GM19468 (cell line): ENCODE measurements at regions not wholly inside any gene's neighbourhood (a gene's known extent, or its start where the extent isn't known, plus 50 kb on each side); places are given as distances from the start of the nearest gene placed in this dataset.
"Not testable (repeated sequence)": the region's sequence is repeated elsewhere in the genome, so short reads cannot be mapped to it uniquely, and the experiment has no call there.

Experiments used
- ATAC-seq: cut with Tn5 transposase; IDR thresholded peaks from one replicate; pipeline ENCODE4 v1.9.1; 2021; ENCODE audit warnings: mild to moderate bottlenecking, moderate library complexity, moderate number of reproducible peaks; ENCODE audit not compliant: unreplicated experiment; ENCODE audit errors: extremely low read depth

DNA sequence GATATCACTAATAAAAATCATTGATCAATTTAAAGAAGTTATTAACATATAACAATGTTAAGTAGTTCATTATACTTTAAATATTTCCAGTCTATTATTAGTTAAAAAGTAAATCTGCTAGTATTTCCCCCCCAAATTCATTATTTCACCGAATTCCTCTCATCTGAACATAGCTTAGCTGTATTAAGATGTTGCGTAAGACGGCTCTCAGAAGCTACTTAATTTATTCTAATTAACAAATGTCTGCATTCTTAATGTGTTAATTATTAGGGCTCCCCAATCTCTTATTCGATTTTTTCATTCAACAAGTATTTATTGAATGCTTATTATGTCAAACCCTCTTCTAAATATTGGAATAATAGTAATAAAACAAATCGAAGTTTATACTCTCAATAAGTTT is 290.7 kb downstream of the TRIML1 start:
- ATAC-seq: no peak

DNA sequence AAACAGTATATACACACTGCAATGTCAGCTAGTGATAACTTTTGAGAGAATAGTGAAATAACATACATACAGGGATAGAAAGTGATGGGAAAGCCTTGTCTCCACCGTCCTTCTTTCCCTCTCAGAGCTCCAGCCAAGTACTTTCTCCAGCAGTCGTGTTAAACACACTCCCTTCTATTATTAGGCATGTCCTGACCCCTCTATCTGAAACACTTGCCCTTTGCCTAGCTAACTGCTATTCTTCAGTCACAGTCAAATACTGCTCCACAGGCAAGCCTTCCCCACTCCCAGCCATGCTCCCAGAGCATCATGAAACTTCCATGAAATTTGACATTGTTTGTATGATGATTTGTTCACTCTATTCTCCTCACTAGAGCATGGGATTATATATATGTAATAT is 291.1 kb downstream of the TRIML1 start:
- no peak for ATAC-seq

DNA sequence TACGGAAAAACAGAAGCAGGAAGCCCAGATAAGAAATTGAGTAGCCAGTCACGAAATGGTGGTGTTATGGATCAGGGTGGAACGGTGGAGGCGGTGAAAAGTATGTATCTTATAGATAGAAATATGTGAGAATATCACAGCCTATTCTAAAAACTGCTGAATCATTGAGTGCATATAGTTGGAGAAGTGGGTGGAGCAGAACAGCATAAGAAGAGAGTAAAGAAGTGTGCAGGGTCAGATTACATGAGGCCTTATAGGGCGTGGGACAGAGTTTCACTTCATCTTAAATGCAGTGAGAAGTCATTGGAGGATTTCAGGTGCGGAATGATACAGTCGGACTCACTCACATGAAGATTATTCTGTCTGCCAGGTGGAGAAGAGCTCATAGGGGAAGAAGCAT is 293.1 kb downstream of the TRIML1 start:
- ATAC-seq: no peak

DNA sequence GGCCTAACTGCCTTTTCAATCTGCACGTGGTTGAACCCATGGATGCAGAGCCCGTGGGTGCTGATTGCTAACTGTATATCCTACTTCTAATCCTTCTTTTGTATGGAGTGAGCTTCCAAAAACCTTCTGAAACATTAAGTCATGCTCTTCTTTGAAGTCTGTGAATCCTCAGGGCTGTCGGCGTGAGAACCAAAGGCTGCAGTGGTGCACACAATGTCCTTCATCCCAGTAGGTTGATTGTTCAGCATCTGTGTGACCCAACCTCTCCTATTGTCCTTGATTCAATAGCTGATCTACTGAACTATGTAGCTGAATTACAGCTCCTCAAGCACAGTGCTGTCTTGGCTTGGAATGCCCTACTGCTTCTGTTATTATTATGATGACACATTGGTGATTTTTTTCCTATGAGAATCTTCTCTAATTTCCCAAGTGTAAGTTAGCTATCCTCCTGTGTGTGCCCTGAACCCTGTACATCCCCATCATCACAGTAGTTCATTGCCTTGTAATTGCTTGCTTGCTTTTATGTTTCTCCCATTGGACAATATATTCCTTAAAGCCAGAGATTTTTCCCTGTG is 294.6 kb downstream of the TRIML1 start:
- ATAC-seq: no peak

DNA sequence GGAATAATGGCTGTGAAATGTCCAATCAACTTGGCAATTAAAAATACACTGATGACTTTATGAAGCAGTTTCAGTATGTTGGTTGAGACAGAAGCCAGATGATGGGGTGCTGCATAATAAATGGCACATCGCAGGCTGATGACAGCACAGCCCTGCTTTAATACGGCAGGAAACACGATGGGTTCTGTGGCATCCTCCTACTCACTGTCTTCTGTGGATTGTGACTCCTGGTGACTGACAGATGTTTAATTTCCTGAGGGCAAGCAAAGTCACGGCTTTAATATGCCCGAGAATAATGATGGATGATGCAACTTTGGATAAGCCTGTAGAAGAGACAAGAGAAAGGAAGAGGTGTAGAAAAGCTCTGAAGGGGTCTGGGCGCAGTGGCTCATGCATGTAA is 295.4 kb downstream of the TRIML1 start:
- no peak for ATAC-seq

DNA sequence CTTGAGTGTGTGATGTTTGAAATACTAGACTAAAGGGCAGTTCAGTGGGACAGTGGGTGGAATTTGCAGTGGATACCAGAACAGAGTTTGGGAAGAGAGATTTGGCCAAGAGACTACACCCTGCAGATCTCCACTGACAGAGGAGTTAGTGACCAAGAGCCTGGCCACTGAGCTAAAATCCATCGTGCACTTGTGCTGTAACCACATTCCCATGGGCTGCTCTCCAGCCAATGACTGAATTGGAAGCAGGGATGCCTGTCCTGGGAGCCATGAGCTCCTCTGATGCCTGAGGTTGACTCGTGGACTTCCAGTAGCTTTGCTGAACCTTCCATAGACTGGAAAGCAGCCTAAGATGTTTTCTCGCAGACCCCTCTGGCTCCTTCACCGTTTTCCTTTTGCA is 296.1 kb downstream of the TRIML1 start:
- ATAC-seq: no peak

DNA sequence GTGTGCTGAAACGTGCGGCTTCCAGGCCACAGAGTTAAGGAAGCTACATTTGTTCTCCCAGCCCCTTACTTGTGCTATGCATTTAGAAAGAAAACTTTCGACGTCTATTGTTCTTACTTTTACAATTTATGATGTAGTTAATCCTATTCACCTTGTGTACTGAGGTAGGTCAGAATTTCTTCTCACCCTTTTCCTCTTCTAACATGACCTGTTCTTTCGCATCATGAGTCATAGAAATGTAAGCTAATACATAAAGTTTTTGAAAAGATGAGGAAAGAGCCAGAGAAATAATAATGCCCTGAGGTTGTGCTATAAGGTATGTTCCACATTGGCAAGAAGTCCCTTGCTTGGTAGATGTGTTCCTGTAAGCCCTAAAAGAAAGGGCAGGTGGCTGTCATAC is 298.3 kb downstream of the TRIML1 start:
- ATAC-seq: no peak

DNA sequence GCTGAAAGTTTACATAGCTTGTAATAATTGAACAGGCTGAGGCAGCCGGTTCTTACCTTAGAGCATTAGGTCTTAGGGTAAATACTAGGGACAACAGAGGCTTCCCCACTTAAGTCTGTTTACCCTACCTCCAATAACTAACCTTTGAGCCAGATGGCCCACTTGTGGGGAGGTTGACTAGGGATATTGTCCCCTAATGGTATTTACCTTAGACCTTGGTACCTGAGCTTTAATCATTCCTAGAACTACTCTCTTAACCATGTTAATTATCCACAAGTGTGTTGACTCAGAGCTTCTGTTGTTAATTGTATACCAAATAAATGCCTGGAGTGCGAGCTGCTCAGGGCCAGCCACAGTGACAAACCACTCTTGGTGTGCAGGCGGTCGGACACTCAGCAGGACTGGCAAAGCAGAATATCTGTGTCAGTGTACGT is 299.2 kb downstream of the TRIML1 start:
- ATAC-seq: not testable (repeated sequence)

DNA sequence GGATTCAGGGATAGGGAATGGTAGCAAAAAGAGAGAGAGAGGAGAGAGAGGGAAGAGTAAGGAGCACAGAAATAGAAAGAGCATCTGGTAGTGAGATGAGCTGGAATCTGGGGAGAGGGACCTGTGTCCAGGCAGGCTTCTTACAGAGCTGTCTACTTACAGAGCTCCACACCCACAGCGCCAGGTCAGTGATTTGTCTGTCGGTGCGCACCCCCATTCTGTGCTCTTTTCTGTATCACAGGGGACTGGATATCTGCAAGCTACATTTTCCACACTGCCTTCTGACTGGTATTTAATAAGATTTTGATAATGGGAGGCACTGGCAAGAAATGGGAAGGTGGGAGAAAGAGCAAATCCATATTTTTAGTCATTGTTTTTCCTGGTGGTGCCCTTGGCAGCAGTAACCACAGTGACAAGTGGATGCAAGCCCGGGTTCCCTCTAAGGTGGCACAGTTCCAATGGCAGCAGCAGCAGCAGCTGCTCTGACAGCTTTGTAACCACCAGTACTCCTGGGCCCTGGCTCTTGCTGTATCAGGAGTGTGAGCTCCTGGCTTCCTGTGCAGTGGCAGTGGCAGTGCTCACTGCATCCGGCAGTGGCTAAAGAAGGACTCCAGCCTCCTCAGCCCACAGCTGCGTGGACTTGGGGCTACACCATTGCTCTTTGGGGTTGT is 300.5 kb downstream of the TRIML1 start:
- no peak for ATAC-seq

DNA sequence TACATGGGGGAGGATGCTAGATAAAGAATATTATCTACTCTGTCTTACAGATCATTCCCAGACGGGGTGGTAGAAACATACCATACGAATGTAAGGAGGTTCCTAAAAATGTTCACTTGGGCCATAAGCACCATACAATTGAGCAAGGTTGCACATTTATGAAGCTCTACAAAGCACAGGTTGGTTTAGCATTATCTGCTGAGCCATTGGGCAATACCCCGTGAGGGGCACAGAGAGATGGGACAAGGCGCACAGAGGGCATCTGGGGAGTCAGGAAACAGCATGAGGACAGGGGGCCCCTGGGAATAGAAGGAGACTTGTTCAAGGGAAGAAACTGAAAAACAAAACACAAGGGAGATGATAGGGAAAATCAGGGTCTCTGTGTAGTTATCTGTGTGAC is 305.3 kb downstream of the TRIML1 start:
- no peak for ATAC-seq

DNA sequence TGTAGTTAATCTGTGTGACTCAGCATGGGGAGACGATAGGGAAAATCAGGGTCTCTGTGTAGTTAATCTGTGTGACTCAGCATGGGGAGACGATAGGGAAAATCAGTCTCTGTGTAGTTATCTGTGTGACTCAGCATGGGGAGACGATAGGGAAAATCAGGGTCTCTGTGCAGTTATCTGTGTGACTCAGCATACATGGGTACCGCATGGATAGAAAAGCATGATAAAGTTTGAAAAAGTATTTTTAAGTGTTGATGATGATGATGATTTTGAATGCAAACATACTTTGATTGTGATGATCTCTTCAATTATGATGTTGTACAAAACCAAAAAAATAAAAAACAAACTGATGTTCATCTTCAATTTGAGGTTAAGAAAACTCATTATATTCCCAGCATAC is 309.8 kb downstream of the TRIML1 start:
- ATAC-seq: not testable (repeated sequence)

DNA sequence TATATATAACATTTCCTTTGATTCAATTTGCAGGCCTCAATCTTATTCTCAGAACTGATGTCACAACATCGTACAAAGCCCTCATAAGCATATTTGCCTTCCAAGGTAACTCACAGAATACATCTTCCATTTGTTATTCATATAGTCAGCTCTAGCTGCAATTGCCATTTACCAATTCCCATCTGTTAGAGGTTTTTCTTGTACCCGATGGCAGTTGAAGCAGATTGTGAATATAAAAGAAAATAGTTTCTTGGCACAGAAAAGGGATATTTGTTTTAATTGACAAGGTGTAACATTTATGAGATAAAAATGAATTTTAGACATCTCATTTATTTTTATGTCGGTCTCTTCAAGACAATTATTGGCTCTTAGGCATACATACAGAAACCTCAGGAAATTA is 311.3 kb downstream of the TRIML1 start:
- ATAC-seq: no peak

DNA sequence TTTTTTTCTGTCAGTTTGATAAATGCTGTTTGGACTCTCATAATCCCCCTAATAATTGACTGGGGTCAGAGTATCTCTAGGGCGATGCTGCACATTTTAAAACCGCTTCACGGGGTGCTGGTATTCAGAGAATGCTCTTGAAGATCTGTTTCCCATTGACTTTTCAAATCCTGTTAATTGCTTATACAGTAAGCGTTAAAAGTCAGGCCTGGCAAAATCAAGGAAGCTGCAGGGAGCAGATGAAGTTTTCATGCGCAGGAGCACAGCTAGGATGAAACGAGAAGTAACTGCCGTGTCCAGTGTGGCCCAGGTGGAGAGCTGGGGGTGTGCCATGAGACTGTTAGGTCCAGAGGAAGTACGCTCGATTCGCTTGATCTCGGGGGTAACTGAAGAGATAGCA is 312.9 kb downstream of the TRIML1 start:
- ATAC-seq: no peak

DNA sequence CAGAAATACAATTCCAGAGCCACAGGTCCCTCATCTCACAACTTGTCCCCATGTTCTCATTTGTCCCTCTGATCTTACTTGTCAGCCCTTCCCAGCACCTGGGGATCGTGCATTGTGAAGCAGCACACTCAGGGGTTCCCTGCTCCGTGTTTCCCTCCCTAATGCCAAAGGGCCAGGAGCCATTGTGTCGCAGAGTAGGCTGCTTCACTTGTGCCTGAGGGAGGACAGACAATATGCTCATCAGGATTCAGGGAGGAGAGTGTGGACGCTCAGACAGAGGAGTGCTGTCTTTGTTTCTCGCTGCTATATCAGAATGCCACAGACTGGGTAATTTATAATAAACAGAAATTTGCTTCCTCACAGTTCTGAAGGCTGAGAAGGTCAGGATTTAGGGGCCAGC is 315.3 kb downstream of the TRIML1 start:
- ATAC-seq: no peak

DNA sequence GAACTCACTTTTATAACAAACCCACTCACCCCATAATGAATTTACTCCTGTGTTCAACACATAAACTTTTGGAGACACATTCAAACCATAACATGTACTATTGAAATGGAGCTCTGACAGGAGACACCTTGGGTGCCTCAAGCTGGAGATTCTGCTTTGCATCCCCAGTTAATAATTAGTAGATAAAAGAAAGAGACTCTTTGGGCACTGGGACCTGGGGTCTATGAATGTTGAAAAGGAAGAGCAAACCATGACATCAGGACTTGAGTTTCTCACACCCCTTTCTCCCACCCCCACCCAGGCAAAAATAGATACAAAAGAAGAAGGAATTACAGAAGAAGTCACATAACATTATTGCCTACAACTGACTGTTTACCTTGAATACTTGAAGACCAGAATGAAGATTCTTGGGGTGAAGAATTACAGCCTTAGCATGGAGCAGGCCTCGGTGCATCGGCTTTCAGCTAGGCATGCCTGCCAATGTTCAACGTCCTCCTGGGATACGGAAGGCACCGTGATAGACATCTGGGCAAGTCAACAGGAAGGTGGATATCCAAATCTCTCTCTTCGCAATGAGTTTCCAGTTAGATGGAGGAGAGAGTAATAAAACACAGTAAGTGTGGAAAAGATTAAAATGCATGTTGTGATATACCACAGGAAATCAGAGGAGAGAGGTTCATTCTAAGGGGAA is 316.0 kb downstream of the TRIML1 start:
- no peak for ATAC-seq

DNA sequence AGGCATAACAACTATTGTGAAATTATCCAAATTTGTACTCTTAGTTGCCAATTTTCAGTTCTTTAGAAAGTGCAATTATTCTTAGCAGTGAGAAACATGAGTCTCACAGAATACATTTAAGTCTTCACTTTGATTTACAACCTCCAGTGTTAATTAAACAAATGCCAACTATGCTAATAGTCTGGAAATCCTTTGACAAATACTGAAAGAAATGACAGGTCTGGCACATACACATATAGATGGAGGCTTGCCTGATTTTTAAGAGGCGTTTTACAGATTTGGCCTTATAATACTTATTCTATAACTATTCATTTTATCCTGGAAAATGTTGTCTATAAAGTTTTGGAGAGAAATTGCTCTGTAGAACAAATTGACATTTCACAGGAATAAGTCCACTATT is 320.1 kb downstream of the TRIML1 start:
- no peak for ATAC-seq

DNA sequence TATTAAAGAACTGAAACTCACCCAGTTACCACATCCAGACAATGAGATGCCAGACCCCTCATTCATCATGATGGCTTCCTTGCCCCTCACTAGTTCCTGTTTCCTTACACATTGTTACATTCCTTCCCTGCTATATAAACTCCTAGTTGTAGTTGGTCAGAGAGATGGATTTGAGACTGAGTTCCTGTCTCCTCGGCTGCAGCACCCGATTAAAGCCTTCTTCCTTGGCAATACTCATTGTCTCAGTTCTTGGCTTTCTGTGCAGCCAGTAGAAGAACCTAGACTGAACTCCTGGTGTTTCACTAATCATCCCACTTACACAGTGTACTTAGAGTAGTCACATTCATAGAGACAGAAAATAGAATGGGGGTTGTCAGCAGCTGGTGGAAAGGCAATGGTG is 324.7 kb downstream of the TRIML1 start:
- no peak for ATAC-seq

DNA sequence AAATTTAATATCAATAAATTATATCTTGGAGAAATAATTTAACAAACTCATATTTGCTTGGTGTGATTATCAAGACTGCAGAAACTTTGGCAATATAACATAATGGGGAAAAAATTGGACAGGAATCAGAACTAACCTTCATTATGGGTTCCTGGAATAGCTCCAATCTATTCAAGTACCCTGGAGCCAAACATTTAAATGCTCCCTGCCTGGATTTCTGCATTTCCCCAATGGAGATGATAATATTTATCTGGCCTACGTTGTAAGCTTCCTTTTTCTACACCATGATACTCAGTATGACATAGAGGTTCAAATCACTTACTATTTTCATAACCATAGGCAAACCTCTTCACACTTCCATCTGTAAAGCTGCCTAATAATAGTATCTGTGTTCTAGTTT is 326.8 kb downstream of the TRIML1 start:
- no peak for ATAC-seq

DNA sequence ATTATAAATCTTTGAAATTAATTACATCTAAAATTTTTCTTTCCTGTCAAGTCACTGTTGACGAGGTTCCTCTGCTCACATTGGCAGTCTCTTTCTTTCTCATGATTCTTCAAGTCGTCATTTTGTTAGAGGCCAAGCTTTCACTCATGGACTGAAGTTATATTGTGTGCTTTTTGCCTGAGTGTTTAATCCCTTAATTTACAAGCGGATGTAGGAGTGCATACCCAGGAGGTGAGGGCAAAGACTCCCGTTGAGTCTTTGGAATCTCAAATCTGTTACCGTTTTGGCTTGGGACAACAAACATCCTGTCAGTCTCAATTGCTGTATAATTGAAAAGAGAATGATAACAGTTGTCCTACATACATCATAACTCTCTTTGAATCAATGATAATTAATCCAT is 345.0 kb downstream of the TRIML1 start:
- no peak for ATAC-seq

DNA sequence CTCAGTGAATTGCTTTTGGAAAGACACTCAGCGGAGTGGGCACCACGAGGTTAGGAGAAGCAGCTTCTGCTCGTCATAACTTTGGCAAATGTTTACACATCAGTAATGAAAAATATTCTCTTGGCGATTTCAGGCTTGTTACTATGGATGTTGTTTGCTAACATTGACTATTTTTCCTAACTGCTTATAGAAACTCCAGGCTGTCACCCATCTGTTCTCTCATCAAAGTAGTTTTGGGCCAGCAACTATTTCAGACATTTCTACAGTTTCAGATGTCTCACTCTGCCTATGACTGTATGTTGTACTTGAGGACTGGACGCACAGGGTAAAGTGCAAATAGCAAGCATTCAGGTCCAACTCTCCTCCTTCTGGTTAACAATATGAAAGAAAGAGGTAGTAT is 346.7 kb downstream of the TRIML1 start:
- ATAC-seq: no peak

DNA sequence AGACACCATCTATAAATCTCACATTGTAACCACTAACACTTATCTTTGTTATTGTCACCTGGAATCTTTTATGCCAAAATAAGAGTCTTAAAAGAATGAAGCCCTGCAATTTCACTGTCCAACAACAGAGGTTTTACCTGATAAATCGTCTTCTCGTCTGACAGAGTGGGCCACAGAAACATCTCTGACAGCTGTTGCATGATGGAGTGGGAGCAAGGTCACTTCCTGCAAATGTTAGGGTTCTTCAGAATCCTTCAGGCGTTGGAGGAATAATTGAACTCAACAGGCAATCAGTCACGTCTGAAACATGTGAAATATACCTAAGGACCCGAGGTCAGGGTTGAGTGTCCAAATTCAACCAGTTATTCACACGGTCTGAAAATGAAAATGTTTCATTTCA is 353.6 kb downstream of the TRIML1 start:
- ATAC-seq: no peak

DNA sequence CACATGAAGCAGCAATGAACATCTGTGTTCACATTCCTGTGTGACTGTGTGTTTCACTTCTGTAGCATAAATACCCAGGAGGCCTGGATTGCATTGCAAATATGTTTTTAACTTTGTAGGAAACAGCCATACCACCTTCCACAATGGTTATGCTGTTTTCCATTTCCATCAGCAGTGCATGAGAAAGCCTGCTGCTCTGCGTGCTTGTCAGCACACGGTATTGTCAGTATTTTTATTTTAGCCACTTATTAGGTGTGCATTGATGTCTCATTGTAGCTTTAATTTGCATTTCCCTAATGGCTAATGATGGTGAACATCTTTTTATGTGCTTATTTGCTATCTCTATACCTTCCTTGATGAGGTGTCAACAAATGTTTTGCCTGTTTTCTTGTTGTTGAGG is 355.9 kb downstream of the TRIML1 start:
- ATAC-seq: no peak
